Lower leg skin (tissue), 3 donors: ENCODE measurements at regions not wholly inside any gene's neighbourhood (a gene's known extent, or its start where the extent isn't known, plus 50 kb on each side); places are given as distances from the start of the nearest gene placed in this dataset.

Experiments
- CTCF ChIP-seq, 3 donors: fragments of 450-650 bp; IDR thresholded peaks; one replicate each; pipeline ENCODE4 v1.5.1; 2016; ENCODE audit warnings: antibody characterized with exemption in 3 of 3, mild to moderate bottlenecking in 3 of 3, moderate library complexity in 2 of 3
- POLR2A ChIP-seq, 2 donors: fragments of 450-650 bp; IDR thresholded peaks; one replicate each; pipeline ENCODE4 v1.6.1; 2016 to 2017; ENCODE audit warnings: antibody characterized with exemption in 2 of 2, mild to moderate bottlenecking in 1 of 2, moderate library complexity in 1 of 2

DNA sequence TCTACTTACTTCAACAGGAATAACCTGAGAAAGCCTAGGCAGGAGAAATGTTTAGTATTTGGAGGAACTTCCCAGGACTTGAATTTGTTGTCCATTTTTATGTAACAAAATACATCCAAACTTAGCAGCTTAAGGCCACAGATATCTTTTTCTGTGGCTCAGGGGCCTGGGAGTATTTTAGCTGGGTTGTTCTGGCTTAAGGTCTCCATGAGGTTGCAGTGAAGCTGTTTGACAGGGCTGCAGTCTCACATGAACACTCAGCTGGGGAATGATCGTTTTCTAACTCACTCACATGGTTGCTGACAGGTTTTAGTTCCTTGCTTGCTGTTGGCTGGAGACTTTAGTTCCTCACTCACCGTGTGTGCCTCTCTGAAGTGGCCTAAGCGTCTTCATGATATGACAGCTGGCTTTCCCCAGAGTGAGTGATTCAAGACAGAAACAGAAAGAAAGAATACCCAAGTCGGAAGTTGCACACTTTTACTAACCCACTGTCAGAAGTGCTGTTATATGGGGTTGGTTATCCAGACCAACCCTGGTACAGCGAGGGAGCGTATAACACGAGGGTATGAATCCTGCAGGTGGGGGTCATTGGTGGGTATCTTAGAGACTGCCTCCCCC lies 229.7 kb upstream of the TBL1XR1 start:
- TF ChIP-seq CTCF (IDR thresholded peaks at IDR 0.05) = no peak
- TF ChIP-seq POLR2A (IDR thresholded peaks at IDR 0.05) = no peak
